MCF 10A (cell line): ENCODE measurements at regions not wholly inside any gene's neighbourhood (a gene's known extent, or its start where the extent isn't known, plus 50 kb on each side); places are given as distances from the start of the nearest gene placed in this dataset.

ENCODE experiments used
- BruUV-seq: library from RNA; stranded (reverse); fragments of 400-500 nt; replicated peaks from 2 replicates; lab custom pipeline; 2021; lab: Mats Ljungman, UMichigan
- CTCF ChIA-PET: fragments of 300-600 bp; sonication (Branson Sonifier 250); formaldehyde crosslinking; extraction: SDS; loops from one replicate; lab custom pipeline; 2021; ENCODE audit warnings: antibody characterized with exemption, inconsistent platforms; lab: Yijun Ruan, JAX
- POLR2A ChIA-PET: fragments of 300-600, 350-650 bp; sonication (Branson Sonifier 250); formaldehyde crosslinking; extraction: SDS; loops from one replicate; lab custom pipeline; 2020; ENCODE audit warnings: antibody characterized with exemption, inconsistent platforms; lab: Yijun Ruan, JAX
- DNase-seq: peaks from one replicate; pipeline ENCODE4 v3.0.0-alpha.2; 2018; ENCODE audit not compliant: unreplicated experiment
- H3K27ac Mint-ChIP-seq: one replicate; pipeline ENCODE4 v1.8.0; 2022; ENCODE audit warnings: mild to moderate bottlenecking, low read depth, mixed read lengths; ENCODE audit not compliant: unreplicated experiment
- H3K27me3 Mint-ChIP-seq: one replicate; pipeline ENCODE4 v1.8.0; 2022; ENCODE audit warnings: mixed read lengths; ENCODE audit not compliant: insufficient read depth, unreplicated experiment
- H3K36me3 Mint-ChIP-seq: one replicate; pipeline ENCODE4 v1.8.0; 2022; ENCODE audit warnings: mild to moderate bottlenecking, moderate library complexity, mixed read lengths; ENCODE audit not compliant: insufficient read depth, unreplicated experiment
- H3K4me1 Mint-ChIP-seq: one replicate; pipeline ENCODE4 v1.8.0; 2022; ENCODE audit warnings: mixed read lengths; ENCODE audit not compliant: insufficient read depth, unreplicated experiment
- H3K4me3 Mint-ChIP-seq: one replicate; pipeline ENCODE4 v1.8.0; 2022; ENCODE audit warnings: mild to moderate bottlenecking, moderate library complexity, mixed read lengths; ENCODE audit not compliant: unreplicated experiment
- H3K9me3 Mint-ChIP-seq: one replicate; pipeline ENCODE4 v1.8.0; 2022; ENCODE audit warnings: mixed read lengths; ENCODE audit not compliant: unreplicated experiment
- CTCF ChIP-seq: fragments of 200-600 bp; IDR thresholded peaks from one replicate; pipeline ENCODE4 v1.8.0; 2022; ENCODE audit warnings: antibody characterized with exemption, mild to moderate bottlenecking; ENCODE audit not compliant: unreplicated experiment
- intact Hi-C: fragments of 100-400 bp; cut with micrococcal nuclease; formaldehyde crosslinking; loops from 2 replicates; pipeline ENCODE4 v1.14.1; 2022

GRCh38 chr13:111966933-111967332 lies 100.0 kb upstream of the SOX1 start:
- CTCF ChIA-PET = interaction anchor here (0.7 kb wide), 2 partner anchors 13 to 16 kb away, joined by 3 read pairs; no protein-coding TSS in a partner anchor
- no peak for DNase-seq
- H3K4me1 Mint-ChIP-seq = no peaks in the 10 kb centered on the region
- H3K36me3 Mint-ChIP-seq = no peaks in the 10 kb centered on the region
- no peaks in the 10 kb centered on the region for H3K9me3 Mint-ChIP-seq
- POLR2A ChIA-PET = no interaction called here
- no TSS peak for BruUV-seq
- TF ChIP-seq CTCF = no peak
- H3K4me3 Mint-ChIP-seq = no peak overlapping the region
- H3K27ac Mint-ChIP-seq = no peak overlapping the region
- no peaks in the 10 kb centered on the region for H3K27me3 Mint-ChIP-seq
- intact Hi-C loops = no loop called here

- BruUV-seq = no TSS peak
- intact Hi-C loops = no loop called here
- H3K27me3 Mint-ChIP-seq = no peaks in the 10 kb centered on the region
- CTCF ChIA-PET = interaction anchor here (0.5 to 0.7 kb wide), 2 partner anchors 12 to 23 kb away, joined by 3 to 4 read pairs; no protein-coding TSS in a partner anchor
- DNase-seq = no peak
- no peaks in the 10 kb centered on the region for H3K4me1 Mint-ChIP-seq
- H3K4me3 Mint-ChIP-seq = no peak overlapping the region
- no peaks in the 10 kb centered on the region for H3K9me3 Mint-ChIP-seq
- no peaks in the 10 kb centered on the region for H3K36me3 Mint-ChIP-seq
- no peak for TF ChIP-seq CTCF
- no peak overlapping the region for H3K27ac Mint-ChIP-seq
- POLR2A ChIA-PET = no interaction called here
Measured at GRCh38 chr13:111967572-111968201, 99.3 kb upstream of the SOX1 start.

- POLR2A ChIA-PET = no interaction called here
Measured at GRCh38 chr13:111968336-111969010, 98.5 kb upstream of the SOX1 start.

More at GRCh38 chr13:111968336-111969010, 98.5 kb upstream of the SOX1 start:
- BruUV-seq = no TSS peak
- Mint-ChIP-seq H3K4me3 (no peak overlapping the region), H3K36me3 (no peaks in the 10 kb centered on the region), H3K27me3 (no peaks in the 10 kb centered on the region), H3K4me1 (no peaks in the 10 kb centered on the region), H3K9me3 (peaks cover under 1% of the 10 kb centered on the region), H3K27ac (no peak overlapping the region)
- CTCF ChIA-PET = no interaction called here
- DNase-seq = no peak
- intact Hi-C loops = no loop called here
- TF ChIP-seq CTCF = no peak
